Stimulated activated memory B cell treated with anti-CD40 and anti-IgM and Interleukin-4, amounts not matched to agents 10 μg/mL and 1 μg/mL and 100 μg/mL, for 72 hours (primary cell): ENCODE measurements at regions not wholly inside any gene's neighbourhood (a gene's known extent, or its start where the extent isn't known, plus 50 kb on each side); places are given as distances from the start of the nearest gene placed in this dataset.
"Not testable (repeated sequence)": the region's sequence is repeated elsewhere in the genome, so short reads cannot be mapped to it uniquely, and the experiment has no call there.

ENCODE experiments used
- ATAC-seq: fragments of 150-1000 bp; cut with Tn5 transposase; 2 replicates; pipeline ENCODE4 v1.10.0; 2021
- H3K27ac Mint-ChIP-seq: one replicate; pipeline ENCODE4 v1.8.0; 2022; ENCODE audit warnings: mild to moderate bottlenecking, mixed read lengths
- H3K27me3 Mint-ChIP-seq: one replicate; pipeline ENCODE4 v1.8.0; 2022; ENCODE audit warnings: mixed read lengths
- H3K36me3 Mint-ChIP-seq: one replicate; pipeline ENCODE4 v1.8.0; 2022; ENCODE audit warnings: mixed read lengths
- H3K4me1 Mint-ChIP-seq: one replicate; pipeline ENCODE4 v1.8.0; 2022; ENCODE audit warnings: mixed read lengths
- H3K4me3 Mint-ChIP-seq: one replicate; pipeline ENCODE4 v1.8.0; 2022; ENCODE audit warnings: mild to moderate bottlenecking, moderate library complexity, mixed read lengths
- H3K9me3 Mint-ChIP-seq: one replicate; pipeline ENCODE4 v1.8.0; 2022; ENCODE audit warnings: mixed read lengths

- H3K27ac Mint-ChIP-seq, result no peak overlapping the region
- no peaks in the 10 kb centered on the region for H3K27me3 Mint-ChIP-seq
- H3K4me1 Mint-ChIP-seq, result peaks cover 38% of the 10 kb centered on the region
- ATAC-seq, result peak; percentile 85
- peaks cover 4% of the 10 kb centered on the region for H3K9me3 Mint-ChIP-seq
- H3K36me3 Mint-ChIP-seq, result no peaks in the 10 kb centered on the region
- H3K4me3 Mint-ChIP-seq, result no peak overlapping the region
These were observed 63.3 kb upstream of the RELL1 start for GRCh38 chr4:37749398-37749988.

GRCh38 chr4:37748485-37748884 is 62.3 kb upstream of the RELL1 start:
- H3K4me1 Mint-ChIP-seq, result peaks cover 30% of the 10 kb centered on the region
- H3K27ac Mint-ChIP-seq, result peak overlapping the region; percentile 61
- ATAC-seq, result no peak
- no peaks in the 10 kb centered on the region for H3K27me3 Mint-ChIP-seq
- H3K4me3 Mint-ChIP-seq, result peak overlapping the region; percentile 29
- no peaks in the 10 kb centered on the region for H3K36me3 Mint-ChIP-seq
- H3K9me3 Mint-ChIP-seq, result peaks cover 4% of the 10 kb centered on the region

GRCh38 chr4:37747772-37748330 is 61.7 kb upstream of the RELL1 start:
- no peak for ATAC-seq
- peaks cover 30% of the 10 kb centered on the region for H3K4me1 Mint-ChIP-seq
- no peak overlapping the region for H3K4me3 Mint-ChIP-seq
- peak overlapping the region; percentile 61 for H3K27ac Mint-ChIP-seq
- H3K36me3 Mint-ChIP-seq, result no peaks in the 10 kb centered on the region
- no peaks in the 10 kb centered on the region for H3K27me3 Mint-ChIP-seq
- peaks cover 4% of the 10 kb centered on the region for H3K9me3 Mint-ChIP-seq

- peaks cover 30% of the 10 kb centered on the region for H3K4me1 Mint-ChIP-seq
- H3K27ac Mint-ChIP-seq, H3K4me3 Mint-ChIP-seq, ATAC-seq, H3K27me3 Mint-ChIP-seq, H3K9me3 Mint-ChIP-seq, H3K36me3 Mint-ChIP-seq: not testable (repeated sequence)
These were observed 60.7 kb upstream of the RELL1 start for GRCh38 chr4:37746852-37747251.

- Mint-ChIP-seq H3K4me3 (no peak overlapping the region), H3K27ac (no peak overlapping the region), H3K27me3 (peaks cover 8% of the 10 kb centered on the region), H3K4me1 (peaks cover 30% of the 10 kb centered on the region), H3K36me3 (no peaks in the 10 kb centered on the region), H3K9me3 (peaks cover 4% of the 10 kb centered on the region)
- no peak for ATAC-seq
These were observed 59.8 kb upstream of the RELL1 start for GRCh38 chr4:37745946-37746345.

GRCh38 chr4:37742149-37742548 is 56.0 kb upstream of the RELL1 start:
- peaks cover 15% of the 10 kb centered on the region for H3K27me3 Mint-ChIP-seq
- H3K27ac Mint-ChIP-seq, result no peak overlapping the region
- ATAC-seq, result no peak
- no peaks in the 10 kb centered on the region for H3K9me3 Mint-ChIP-seq
- H3K36me3 Mint-ChIP-seq, result no peaks in the 10 kb centered on the region
- no peaks in the 10 kb centered on the region for H3K4me1 Mint-ChIP-seq
- H3K4me3 Mint-ChIP-seq, result no peak overlapping the region

- Mint-ChIP-seq H3K36me3 (no peaks in the 10 kb centered on the region), H3K4me1 (no peaks in the 10 kb centered on the region), H3K27me3 (peaks cover 16% of the 10 kb centered on the region), H3K4me3 (no peak overlapping the region), H3K27ac (no peak overlapping the region), H3K9me3 (no peaks in the 10 kb centered on the region)
- ATAC-seq, result no peak
These were observed 55.4 kb upstream of the RELL1 start for GRCh38 chr4:37741564-37741963.

GRCh38 chr4:37740546-37740945 is 54.4 kb upstream of the RELL1 start:
- no peak overlapping the region for H3K27ac Mint-ChIP-seq
- H3K36me3 Mint-ChIP-seq, result no peaks in the 10 kb centered on the region
- no peak overlapping the region for H3K4me3 Mint-ChIP-seq
- H3K4me1 Mint-ChIP-seq, result no peaks in the 10 kb centered on the region
- peaks cover 16% of the 10 kb centered on the region for H3K27me3 Mint-ChIP-seq
- no peaks in the 10 kb centered on the region for H3K9me3 Mint-ChIP-seq
- ATAC-seq, result no peak

- ATAC-seq, result no peak
- H3K4me1 Mint-ChIP-seq, result no peaks in the 10 kb centered on the region
- H3K36me3 Mint-ChIP-seq, result no peaks in the 10 kb centered on the region
- H3K27me3 Mint-ChIP-seq, result peaks cover 16% of the 10 kb centered on the region
- no peak overlapping the region for H3K27ac Mint-ChIP-seq
- H3K4me3 Mint-ChIP-seq, result no peak overlapping the region
- no peaks in the 10 kb centered on the region for H3K9me3 Mint-ChIP-seq
These were observed 51.3 kb upstream of the RELL1 start for GRCh38 chr4:37737466-37737865.
